OCI-LY1 (cell line): ENCODE measurements at regions not wholly inside any gene's neighbourhood (a gene's known extent, or its start where the extent isn't known, plus 50 kb on each side); places are given as distances from the start of the nearest gene placed in this dataset.
A peak's percentile ranks its signal among the peaks of the same experiment; 100 is the strongest.

Source experiments
- H2AFZ ChIP-seq: fragments of 200-600 bp; sonication (generic), shearing (Covaris generic); 2 replicates; pipeline ENCODE4 v1.6.0; 2014; ENCODE audit warnings: antibody characterized with exemption, mild to moderate bottlenecking, low read length
- H3F3A ChIP-seq: fragments of 200-600 bp; sonication (generic), shearing (Covaris generic); 2 replicates; pipeline ENCODE4 v1.6.0; 2014; ENCODE audit warnings: mild to moderate bottlenecking, antibody characterized with exemption, low read length, moderate library complexity; ENCODE audit not compliant: insufficient read depth
- H3K27ac ChIP-seq: fragments of 200-600 bp; sonication (generic); 2 replicates; pipeline ENCODE4 v1.5.1; 2014; ENCODE audit warnings: low read length, mixed run types, mild to moderate bottlenecking, low read depth; ENCODE audit not compliant: poor library complexity, severe bottlenecking
- H3K27me3 ChIP-seq: fragments of 200-600 bp; sonication (generic); 2 replicates; pipeline ENCODE4 v1.6.0; 2014; ENCODE audit warnings: antibody characterized with exemption, mild to moderate bottlenecking, low read length, moderate library complexity; ENCODE audit not compliant: insufficient read depth
- H3K36me3 ChIP-seq: fragments of 200-600 bp; sonication (generic); 2 replicates; pipeline ENCODE4 v1.6.1; 2014; ENCODE audit warnings: mild to moderate bottlenecking, antibody characterized with exemption, low read length, moderate library complexity, mixed read lengths; ENCODE audit not compliant: insufficient read depth
- H3K4me1 ChIP-seq: fragments of 200-600 bp; sonication (generic); 2 replicates; pipeline ENCODE4 v1.5.1; 2014; ENCODE audit warnings: mild to moderate bottlenecking, low read length, moderate library complexity; ENCODE audit not compliant: insufficient read depth, severe bottlenecking
- H3K4me2 ChIP-seq: fragments of 200-600 bp; sonication (generic), shearing (Covaris generic); 2 replicates; pipeline ENCODE4 v1.6.1; 2014; ENCODE audit warnings: low read length
- H3K4me3 ChIP-seq: fragments of 200-600 bp; sonication (generic); 2 replicates; pipeline ENCODE4 v1.5.1; 2014; ENCODE audit warnings: low read length, low read depth, mild to moderate bottlenecking, mixed read lengths; ENCODE audit not compliant: poor library complexity, severe bottlenecking
- H3K79me2 ChIP-seq: fragments of 200-600 bp; shearing (Covaris generic); 2 replicates; pipeline ENCODE4 v1.6.1; 2016; ENCODE audit warnings: mixed run types, low read length, mixed read lengths; ENCODE audit not compliant: insufficient read depth
- H3K9ac ChIP-seq: fragments of 200-600 bp; sonication (generic), shearing (Covaris generic); 2 replicates; pipeline ENCODE4 v1.6.1; 2014; ENCODE audit warnings: mild to moderate bottlenecking, low read length, mixed read lengths
- H3K9me2 ChIP-seq: fragments of 200-600 bp; sonication (generic), shearing (Covaris generic); 2 replicates; pipeline ENCODE4 v1.6.1; 2014; ENCODE audit warnings: low read depth, mild to moderate bottlenecking, low read length, mixed read lengths
- H3K9me3 ChIP-seq: fragments of 200-600 bp; shearing (Covaris generic); 2 replicates; pipeline ENCODE4 v1.6.1; 2014; ENCODE audit warnings: low read length, mixed read lengths
- H4K20me1 ChIP-seq: fragments of 200-600 bp; sonication (generic), shearing (Covaris generic); 2 replicates; pipeline ENCODE4 v1.6.0; 2016; ENCODE audit warnings: mild to moderate bottlenecking, low read length; ENCODE audit not compliant: insufficient read depth
- EZH2 ChIP-seq: fragments of 200-600 bp; sonication (generic), shearing (Covaris generic); IDR thresholded peaks from 2 replicates; pipeline ENCODE4 v1.8.0; 2017; ENCODE audit warnings: borderline replicate concordance, mixed run types, mild to moderate bottlenecking, antibody characterized with exemption, low read length, moderate library complexity, mixed read lengths
- TF ChIP-seq, protein P1 (sequence below): fragments of 200-600 bp; sonication (generic), shearing (Covaris generic); IDR thresholded peaks from 2 replicates; pipeline ENCODE4 v1.5.1; 2017; ENCODE audit warnings: mild to moderate bottlenecking, antibody characterized with exemption, low read length, moderate library complexity, mixed read lengths

DNA sequence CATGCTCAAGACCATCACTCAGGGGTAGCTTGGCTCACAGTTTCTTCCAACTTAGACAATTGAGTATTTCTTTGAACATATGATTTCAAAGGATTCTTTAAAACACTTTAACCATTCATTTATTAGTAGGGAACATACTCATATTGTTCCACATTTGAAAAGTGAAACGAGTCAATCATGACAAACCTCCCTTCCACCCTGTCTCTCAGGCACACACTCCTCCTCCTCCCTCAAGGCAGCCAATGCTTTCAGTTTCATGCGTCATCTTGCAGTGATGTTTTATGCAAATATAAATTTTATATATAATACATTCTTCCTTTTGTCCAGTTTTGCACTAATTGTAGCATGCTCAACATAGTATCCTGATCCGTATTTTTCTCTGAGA is 126.0 kb upstream of the BOD1 start:
- H4K20me1 ChIP-seq: no peaks in the 10 kb centered on the region
- H3K9me2 ChIP-seq: no peaks in the 10 kb centered on the region
- H2AFZ ChIP-seq: no peak overlapping the region
- peaks cover 11% of the 10 kb centered on the region for H3K79me2 ChIP-seq
- H3K27ac ChIP-seq: peak overlapping the region; percentile 99
- peaks cover 9% of the 10 kb centered on the region for H3F3A ChIP-seq
- H3K4me1 ChIP-seq: peaks cover 96% of the 10 kb centered on the region
- H3K4me3 ChIP-seq: peak overlapping the region; percentile 65
- peak overlapping the region; percentile 74 for H3K4me2 ChIP-seq
- H3K9ac ChIP-seq: peak overlapping the region; percentile 47
- no peaks in the 10 kb centered on the region for H3K27me3 ChIP-seq
- no peaks in the 10 kb centered on the region for H3K9me3 ChIP-seq
- TF ChIP-seq, protein P1, sequence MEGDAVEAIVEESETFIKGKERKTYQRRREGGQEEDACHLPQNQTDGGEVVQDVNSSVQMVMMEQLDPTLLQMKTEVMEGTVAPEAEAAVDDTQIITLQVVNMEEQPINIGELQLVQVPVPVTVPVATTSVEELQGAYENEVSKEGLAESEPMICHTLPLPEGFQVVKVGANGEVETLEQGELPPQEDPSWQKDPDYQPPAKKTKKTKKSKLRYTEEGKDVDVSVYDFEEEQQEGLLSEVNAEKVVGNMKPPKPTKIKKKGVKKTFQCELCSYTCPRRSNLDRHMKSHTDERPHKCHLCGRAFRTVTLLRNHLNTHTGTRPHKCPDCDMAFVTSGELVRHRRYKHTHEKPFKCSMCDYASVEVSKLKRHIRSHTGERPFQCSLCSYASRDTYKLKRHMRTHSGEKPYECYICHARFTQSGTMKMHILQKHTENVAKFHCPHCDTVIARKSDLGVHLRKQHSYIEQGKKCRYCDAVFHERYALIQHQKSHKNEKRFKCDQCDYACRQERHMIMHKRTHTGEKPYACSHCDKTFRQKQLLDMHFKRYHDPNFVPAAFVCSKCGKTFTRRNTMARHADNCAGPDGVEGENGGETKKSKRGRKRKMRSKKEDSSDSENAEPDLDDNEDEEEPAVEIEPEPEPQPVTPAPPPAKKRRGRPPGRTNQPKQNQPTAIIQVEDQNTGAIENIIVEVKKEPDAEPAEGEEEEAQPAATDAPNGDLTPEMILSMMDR: no peak
- TF ChIP-seq EZH2: no peak
- H3K36me3 ChIP-seq: peaks cover 25% of the 10 kb centered on the region; the same call in 1 of the 2 replicates

DNA sequence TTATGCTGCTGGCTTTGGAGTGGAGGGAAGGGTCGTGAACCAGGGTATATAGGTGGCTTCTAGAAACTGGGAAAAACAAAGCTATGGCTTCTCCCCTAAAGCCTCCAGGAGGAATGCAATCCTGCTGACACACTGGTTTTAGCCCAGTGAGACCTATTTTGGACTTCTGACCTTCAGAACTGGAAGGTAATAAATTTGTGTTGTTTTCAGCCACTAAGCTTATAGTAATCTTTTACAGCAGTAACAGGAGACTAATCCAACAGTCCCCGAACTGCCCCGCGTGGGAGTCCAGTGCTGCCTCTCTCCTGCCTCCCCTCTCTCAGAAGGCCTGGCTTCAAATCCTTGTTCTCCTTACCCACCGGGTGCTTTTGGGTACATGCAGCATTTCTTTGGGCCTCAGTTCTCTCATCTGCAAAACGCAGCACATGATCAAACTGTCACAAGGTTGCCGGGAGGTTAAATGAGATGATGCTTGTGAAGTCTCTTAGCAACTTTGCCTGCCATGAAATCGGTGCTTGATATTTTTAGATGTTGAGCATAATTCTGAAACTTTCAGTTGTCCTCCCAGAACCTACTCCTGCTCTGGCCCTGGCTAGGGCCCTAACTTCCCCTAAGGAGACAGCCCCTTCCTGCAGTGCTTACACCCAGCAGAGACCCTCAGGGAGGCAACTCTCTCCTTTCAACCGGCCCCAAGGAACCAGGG is 127.3 kb upstream of the BOD1 start:
- Histone ChIP-seq H3K27me3 (no peaks in the 10 kb centered on the region), H3F3A (peaks cover 9% of the 10 kb centered on the region), H4K20me1 (no peaks in the 10 kb centered on the region), H2AFZ (no peak overlapping the region), H3K27ac (peak overlapping the region; percentile 99), H3K36me3 (peaks cover 13% of the 10 kb centered on the region; the same call in 1 of the 2 replicates), H3K9me2 (no peaks in the 10 kb centered on the region), H3K79me2 (peaks cover 11% of the 10 kb centered on the region), H3K9ac (peak overlapping the region; percentile 77), H3K4me1 (peaks cover 92% of the 10 kb centered on the region), H3K9me3 (no peaks in the 10 kb centered on the region), H3K4me2 (peak overlapping the region; percentile 74), H3K4me3 (peak overlapping the region; percentile 65)
- no peak for TF ChIP-seq EZH2
- TF ChIP-seq, protein P1: no peak

DNA sequence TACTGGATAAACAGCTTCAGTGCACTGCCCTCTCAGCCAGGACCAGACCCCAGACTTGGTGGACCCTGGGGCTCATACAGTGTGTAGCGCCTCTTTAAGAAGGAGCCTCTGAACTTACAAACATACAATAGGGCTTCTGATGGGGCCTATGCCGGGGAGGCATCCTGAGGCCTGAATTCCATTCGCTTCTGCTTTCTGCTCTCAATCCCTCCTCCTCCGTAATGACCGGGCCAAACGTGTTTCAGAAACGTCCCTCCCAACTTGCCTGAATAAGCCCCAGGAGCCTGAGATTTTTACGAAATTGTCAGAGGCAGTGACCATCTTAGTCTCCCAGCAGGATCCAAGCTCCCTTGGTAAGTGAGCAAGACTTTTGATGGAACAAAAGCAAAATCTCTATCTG is 128.1 kb upstream of the BOD1 start:
- H3K4me3 ChIP-seq: peak overlapping the region; percentile 65
- H3F3A ChIP-seq: peaks cover 9% of the 10 kb centered on the region
- peak overlapping the region; percentile 99 for H3K27ac ChIP-seq
- H3K36me3 ChIP-seq: peaks cover 11% of the 10 kb centered on the region; the same call in 1 of the 2 replicates
- H4K20me1 ChIP-seq: no peaks in the 10 kb centered on the region
- peaks cover 11% of the 10 kb centered on the region for H3K79me2 ChIP-seq
- H3K4me2 ChIP-seq: peak overlapping the region; percentile 74
- H3K9ac ChIP-seq: peak overlapping the region; percentile 77
- peaks cover 92% of the 10 kb centered on the region for H3K4me1 ChIP-seq
- H2AFZ ChIP-seq: no peak overlapping the region
- no peaks in the 10 kb centered on the region for H3K9me3 ChIP-seq
- no peaks in the 10 kb centered on the region for H3K9me2 ChIP-seq
- no peak for TF ChIP-seq EZH2
- TF ChIP-seq, protein P1: no peak
- no peaks in the 10 kb centered on the region for H3K27me3 ChIP-seq
